Endothelial cell of umbilical vein (primary cell): ENCODE measurements at regions not wholly inside any gene's neighbourhood (a gene's known extent, or its start where the extent isn't known, plus 50 kb on each side); places are given as distances from the start of the nearest gene placed in this dataset.

Experiments
- BruUV-seq: library from RNA; stranded (reverse); fragments of 400-500 nt; replicated peaks from 2 replicates; lab custom pipeline; 2021; lab: Mats Ljungman, UMichigan
- CTCF ChIA-PET: fragments of 300-600, 350-600 bp; sonication (Branson Sonifier 250); formaldehyde crosslinking; loops from one replicate; lab custom pipeline; 2021; ENCODE audit warnings: antibody characterized with exemption, inconsistent platforms; lab: Charles Lee
- POLR2A ChIA-PET: fragments of 300-600, 350-600 bp; sonication (Branson Sonifier 250); formaldehyde crosslinking; loops from one replicate; lab custom pipeline; 2021; ENCODE audit warnings: antibody characterized with exemption, inconsistent platforms; lab: Charles Lee
- DNase-seq: peaks from one replicate; pipeline ENCODE4 v3.0.0-alpha.2; 2011; ENCODE audit warnings: low read depth, low spot score
- FAIRE-seq: peaks from 2 replicates; lab custom pipeline; 2011; peaks lifted over from hg19 to GRCh38; lab: Jason Lieb, UNC
- H2AFZ ChIP-seq: 2 replicates; pipeline ENCODE4 v1.6.0; 2012; ENCODE audit warnings: low read depth, low read length, control low read depth, inconsistent platforms
- H3K27ac ChIP-seq: 2 replicates; pipeline ENCODE4 v1.5.1; 2011; ENCODE audit warnings: low read depth, mild to moderate bottlenecking, control low read depth, low read length, moderate library complexity; ENCODE audit not compliant: insufficient read depth
- H3K27me3 ChIP-seq, 2 experiments: 2 replicates each; pipeline versions ENCODE4 v1.6.0 to v1.6.1; 2011; ENCODE audit warnings: low read length in 2 of 2, mixed read lengths in 1 of 2; ENCODE audit not compliant: control insufficient read depth in 2 of 2, insufficient read depth in 2 of 2
- H3K36me3 ChIP-seq, 2 experiments: 2 replicates in 1 of 2; 3 replicates in 1 of 2; pipeline ENCODE4 v1.5.1; 2011; ENCODE audit warnings: low read length in 2 of 2, mild to moderate bottlenecking in 1 of 2, moderate library complexity in 1 of 2; ENCODE audit not compliant: control insufficient read depth in 2 of 2, insufficient read depth in 2 of 2; ENCODE audit errors: extremely low read depth in 1 of 2
- H3K4me1 ChIP-seq: 3 replicates; pipeline ENCODE4 v1.5.1; 2011; ENCODE audit warnings: mild to moderate bottlenecking, low read length; ENCODE audit not compliant: control insufficient read depth, insufficient read depth; ENCODE audit errors: extremely low read depth
- H3K4me2 ChIP-seq: 2 replicates; pipeline ENCODE4 v1.6.1; 2011; ENCODE audit warnings: low read length, control low read depth, mixed read lengths; ENCODE audit not compliant: insufficient read depth
- H3K4me3 ChIP-seq, 3 experiments: fragments of 200-600 bp in 1 of 3; sonication (generic), shearing (Covaris generic) in 1 of 3; replicated peaks in 1 of 3; 2 replicates each; pipeline ENCODE4 v1.5.1; 2011 to 2016; ENCODE audit warnings: control low read depth in 3 of 3, low read length in 3 of 3, mild to moderate bottlenecking in 2 of 3, inconsistent platforms in 1 of 3, low read depth in 1 of 3, moderate library complexity in 1 of 3; ENCODE audit not compliant: insufficient read depth in 1 of 3
- H3K79me2 ChIP-seq: 2 replicates; pipeline ENCODE4 v1.6.0; 2012; ENCODE audit warnings: low read length, inconsistent platforms; ENCODE audit not compliant: control insufficient read depth, insufficient read depth
- H3K9ac ChIP-seq: replicated peaks from 2 replicates; pipeline ENCODE3; 2011; ENCODE audit warnings: low read length, control low read depth; ENCODE audit not compliant: insufficient read depth; ENCODE audit errors: extremely low read depth
- H3K9me1 ChIP-seq: replicated peaks from 3 replicates; pipeline ENCODE4 v1.6.0; 2011; ENCODE audit warnings: mild to moderate bottlenecking, low read length; ENCODE audit not compliant: control insufficient read depth, insufficient read depth; ENCODE audit errors: extremely low read depth
- H3K9me3 ChIP-seq: replicated peaks from 2 replicates; pipeline ENCODE4 v1.5.1; 2012; ENCODE audit warnings: low read length, inconsistent platforms; ENCODE audit not compliant: control insufficient read depth, insufficient read depth
- H4K20me1 ChIP-seq: replicated peaks from 2 replicates; pipeline ENCODE3; 2011; ENCODE audit warnings: mild to moderate bottlenecking, low read length; ENCODE audit not compliant: control insufficient read depth, insufficient read depth; ENCODE audit errors: extremely low read depth
- EZH2 ChIP-seq: IDR thresholded peaks from 2 replicates; pipeline ENCODE4 v1.6.1; 2012; ENCODE audit warnings: borderline replicate concordance, low read depth, mild to moderate bottlenecking, moderate library complexity, low read length, inconsistent platforms; ENCODE audit not compliant: severe bottlenecking
- FOS ChIP-seq: IDR thresholded peaks from 2 replicates; pipeline ENCODE4 v1.6.1; 2011; ENCODE audit warnings: mild to moderate bottlenecking, low read length, moderate library complexity, borderline replicate concordance; ENCODE audit not compliant: insufficient read depth
- GATA2 ChIP-seq: IDR thresholded peaks from 2 replicates; pipeline ENCODE4 v1.7.0; 2011; ENCODE audit warnings: low read depth, mild to moderate bottlenecking, moderate library complexity, mixed read lengths, low read length; ENCODE audit not compliant: insufficient read length, insufficient read depth
- JUN ChIP-seq: IDR thresholded peaks from 2 replicates; pipeline ENCODE4 v1.6.1; 2011; ENCODE audit warnings: borderline replicate concordance, low read depth; ENCODE audit not compliant: insufficient read length, insufficient read depth
- MYC ChIP-seq: IDR thresholded peaks from one replicate; pipeline ENCODE4 v1.6.1; 2011; ENCODE audit warnings: mild to moderate bottlenecking, low read depth, low read length
- POLR2A ChIP-seq: IDR thresholded peaks from 2 replicates; pipeline ENCODE4 v1.6.1; 2012; ENCODE audit warnings: low read depth, mild to moderate bottlenecking, control low read depth, low read length
- POLR2AphosphoS5 ChIP-seq: IDR thresholded peaks from 2 replicates; pipeline ENCODE4 v1.6.1; 2012; ENCODE audit warnings: low read depth, mild to moderate bottlenecking, control low read depth, low read length, moderate library complexity; ENCODE audit not compliant: insufficient read depth
- dilution Hi-C: fragments of 300-500 bp; cut with MboI; formaldehyde crosslinking; loops from one replicate; pipeline ENCODE4 v1.15.0; 2019; ENCODE audit warnings: low sequenced_read_pairs; ENCODE audit not compliant: extremely low pct_ligation_motif_present
- intact Hi-C: fragments of 100-400 bp; cut with micrococcal nuclease; formaldehyde crosslinking; loops from one replicate; pipeline ENCODE4 v1.10.0; 2022
- TF ChIP-seq, protein P1 (sequence below): IDR thresholded peaks from 2 replicates; pipeline ENCODE4 v1.6.1; 2011; ENCODE audit not compliant: insufficient read depth, insufficient read length
- TF ChIP-seq, protein P2 (sequence below), 2 donors: IDR thresholded peaks; 1 replicate in 1 of 2; 2 replicates in 1 of 2; pipeline ENCODE4 v1.5.1; 2011; ENCODE audit warnings: low read length in 2 of 2, mild to moderate bottlenecking in 2 of 2, moderate library complexity in 2 of 2, control low read depth in 1 of 2, inconsistent platforms in 1 of 2, low read depth in 1 of 2; ENCODE audit not compliant: insufficient read depth in 1 of 2; ENCODE audit errors: extremely low read depth in 1 of 2

- intact Hi-C loops = no loop called here
- Histone ChIP-seq H2AFZ (no peak overlapping the region), H3K9ac (no peak overlapping the region), H3K4me1 (no peaks in the 10 kb centered on the region), H3K9me1 (no peaks in the 10 kb centered on the region), H3K4me2 (no peak overlapping the region), H4K20me1 (no peaks in the 10 kb centered on the region), H3K27me3 (no peaks in the 10 kb centered on the region), H3K27ac (no peak overlapping the region), H3K79me2 (no peaks in the 10 kb centered on the region), H3K36me3 (no peaks in the 10 kb centered on the region), H3K9me3 (peaks cover 4% of the 10 kb centered on the region), H3K4me3 (no peak overlapping the region)
- no peak for FAIRE-seq
- CTCF ChIA-PET = no interaction called here
- DNase-seq = no peak
- POLR2A ChIA-PET = no interaction called here
- BruUV-seq = no TSS peak
- dilution Hi-C loops = no loop called here
- TF ChIP-seq, protein P1, sequence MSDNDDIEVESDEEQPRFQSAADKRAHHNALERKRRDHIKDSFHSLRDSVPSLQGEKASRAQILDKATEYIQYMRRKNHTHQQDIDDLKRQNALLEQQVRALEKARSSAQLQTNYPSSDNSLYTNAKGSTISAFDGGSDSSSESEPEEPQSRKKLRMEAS = no peak
- no peak for TF ChIP-seq JUN
- no peak for TF ChIP-seq POLR2A
- TF ChIP-seq POLR2AphosphoS5 = no peak
- no peak for TF ChIP-seq EZH2
- TF ChIP-seq FOS = no peak
- no peak for TF ChIP-seq GATA2
- no peak for TF ChIP-seq MYC
- TF ChIP-seq, protein P2, sequence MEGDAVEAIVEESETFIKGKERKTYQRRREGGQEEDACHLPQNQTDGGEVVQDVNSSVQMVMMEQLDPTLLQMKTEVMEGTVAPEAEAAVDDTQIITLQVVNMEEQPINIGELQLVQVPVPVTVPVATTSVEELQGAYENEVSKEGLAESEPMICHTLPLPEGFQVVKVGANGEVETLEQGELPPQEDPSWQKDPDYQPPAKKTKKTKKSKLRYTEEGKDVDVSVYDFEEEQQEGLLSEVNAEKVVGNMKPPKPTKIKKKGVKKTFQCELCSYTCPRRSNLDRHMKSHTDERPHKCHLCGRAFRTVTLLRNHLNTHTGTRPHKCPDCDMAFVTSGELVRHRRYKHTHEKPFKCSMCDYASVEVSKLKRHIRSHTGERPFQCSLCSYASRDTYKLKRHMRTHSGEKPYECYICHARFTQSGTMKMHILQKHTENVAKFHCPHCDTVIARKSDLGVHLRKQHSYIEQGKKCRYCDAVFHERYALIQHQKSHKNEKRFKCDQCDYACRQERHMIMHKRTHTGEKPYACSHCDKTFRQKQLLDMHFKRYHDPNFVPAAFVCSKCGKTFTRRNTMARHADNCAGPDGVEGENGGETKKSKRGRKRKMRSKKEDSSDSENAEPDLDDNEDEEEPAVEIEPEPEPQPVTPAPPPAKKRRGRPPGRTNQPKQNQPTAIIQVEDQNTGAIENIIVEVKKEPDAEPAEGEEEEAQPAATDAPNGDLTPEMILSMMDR (IDR thresholded peaks at IDR 0.05; ENCODE audit: extremely low read depth in 1 of 2, insufficient read depth in 1 of 2, low read depth in 1 of 2, low read length in 2 of 2) = no peak
These were observed 193.8 kb downstream of the CMPK2 start for GRCh38 chr2:6671913-6672312.
